ENCODE measurements at regions not wholly inside any gene's neighbourhood (a gene's known extent, or its start where the extent isn't known, plus 50 kb on each side); places are given as distances from the start of the nearest gene placed in this dataset.

- TF ChIP-seq POLR2AphosphoS5 (IDR thresholded peaks at IDR 0.05; ENCODE audit: low read depth, low read length): no peak
- no peak for TF ChIP-seq CTCF (IDR thresholded peaks at IDR 0.05)
Measured at GRCh38 chr11:130673698-130674097, 225.3 kb downstream of the ADAMTS15 start.

Data from Panc1 (cell line).